ENCODE measurements at regions not wholly inside any gene's neighbourhood (a gene's known extent, or its start where the extent isn't known, plus 50 kb on each side); places are given as distances from the start of the nearest gene placed in this dataset.
"Not testable (repeated sequence)": the region's sequence is repeated elsewhere in the genome, so short reads cannot be mapped to it uniquely, and the experiment has no call there.

DNA sequence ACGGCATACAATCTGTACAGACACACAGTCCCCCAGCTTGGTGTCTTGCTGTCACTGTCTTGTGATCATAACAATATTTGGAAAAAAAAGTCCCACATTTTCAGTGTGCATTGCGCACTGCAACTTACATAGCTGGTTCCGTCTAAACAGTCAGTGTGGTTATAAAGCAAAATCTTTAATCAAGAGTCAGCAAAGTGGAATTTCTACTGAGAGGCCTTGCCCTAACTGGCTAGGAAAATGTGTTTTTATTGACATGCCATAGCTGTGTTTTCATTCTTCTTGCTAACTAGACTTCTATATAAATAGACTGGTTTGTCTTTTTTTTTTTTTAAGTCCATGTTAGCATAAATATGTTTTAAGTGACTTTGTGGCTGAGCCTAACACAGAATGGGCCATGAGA is 174.8 kb downstream of the POLR2M start:
- DNase-seq (ENCODE audit: low spot score): peak; percentile 16

DNA sequence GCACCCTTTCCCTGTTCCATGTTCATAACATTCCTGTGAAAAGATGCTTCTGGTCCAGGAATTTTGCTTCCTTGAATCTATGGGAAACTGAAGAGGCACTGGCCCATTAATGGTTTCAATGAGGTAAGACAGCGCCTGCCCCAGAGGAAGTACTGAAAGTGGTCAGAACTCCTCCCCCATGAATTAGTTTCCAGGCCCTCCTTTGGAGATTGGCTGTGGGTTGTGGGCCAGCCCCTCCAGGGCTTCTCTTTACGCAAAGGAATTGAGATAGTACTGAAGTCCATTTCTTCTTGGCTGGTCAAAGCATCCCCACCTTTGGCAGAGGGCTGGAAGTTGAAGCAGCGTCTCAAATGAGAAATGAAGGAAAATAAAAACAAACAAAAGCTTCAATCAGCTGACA is 175.5 kb downstream of the POLR2M start:
- DNase-seq (ENCODE audit: low spot score): no peak

DNA sequence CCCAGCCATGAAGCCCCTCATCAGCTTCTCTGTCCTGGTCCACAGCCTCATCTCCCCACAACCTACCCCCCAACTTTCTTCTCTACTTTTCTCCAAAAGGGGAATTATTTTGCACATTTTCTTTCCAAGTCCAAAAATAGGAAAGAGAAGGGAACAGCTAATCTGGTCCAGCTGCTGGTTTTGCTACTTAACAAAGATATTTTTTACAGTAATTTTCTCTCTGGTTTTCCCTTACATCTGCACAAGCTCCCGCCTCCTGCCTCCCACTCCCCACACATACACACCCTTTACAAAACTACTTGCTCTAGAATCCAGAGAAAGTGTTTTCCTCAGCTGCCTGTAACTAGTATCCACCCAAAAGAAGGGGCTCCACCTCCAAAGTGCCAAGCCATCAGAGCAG is 177.2 kb downstream of the POLR2M start:
- DNase-seq (ENCODE audit: low spot score): peak; percentile 8

DNA sequence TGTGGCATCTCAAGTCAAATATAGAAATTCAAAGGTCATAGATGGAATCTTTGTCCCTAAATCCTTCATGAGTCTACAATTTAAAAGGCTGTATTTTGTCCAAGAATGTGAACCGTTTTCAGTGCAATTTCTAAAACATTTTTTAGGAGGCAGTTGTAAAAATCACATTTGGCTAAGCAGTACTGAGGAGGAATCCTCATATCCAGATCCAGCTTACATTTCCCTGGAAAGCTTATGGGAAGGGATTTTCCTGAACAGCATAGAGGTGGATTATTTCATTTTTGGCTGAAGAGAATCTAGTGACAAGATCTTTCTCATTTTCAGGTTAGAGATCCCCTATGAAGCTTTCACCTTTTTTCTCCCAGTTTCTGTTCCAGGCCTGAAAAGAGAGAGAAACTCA is 178.4 kb downstream of the POLR2M start:
- DNase-seq (ENCODE audit: low spot score): peak; percentile 11

DNA sequence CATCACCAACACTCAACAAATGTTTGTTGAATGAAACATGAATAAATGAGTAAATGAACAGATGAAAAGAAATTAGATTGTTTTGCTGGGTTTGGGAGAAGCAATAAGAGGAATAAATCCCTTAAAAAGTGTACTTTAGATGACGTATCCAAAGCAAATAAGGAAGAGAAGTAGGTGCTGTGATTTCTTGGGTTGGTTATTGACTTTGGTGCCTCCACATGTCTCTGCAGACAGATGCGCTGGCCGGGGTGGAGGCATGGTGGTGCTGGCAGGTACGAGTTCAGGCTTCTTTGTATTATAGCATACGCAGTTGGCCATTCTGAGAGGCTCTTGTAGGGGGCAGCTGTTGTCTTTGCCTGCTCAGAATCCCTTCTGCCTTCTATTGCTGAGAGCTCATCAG is 178.9 kb downstream of the POLR2M start:
- DNase-seq (ENCODE audit: low spot score): no peak

DNA sequence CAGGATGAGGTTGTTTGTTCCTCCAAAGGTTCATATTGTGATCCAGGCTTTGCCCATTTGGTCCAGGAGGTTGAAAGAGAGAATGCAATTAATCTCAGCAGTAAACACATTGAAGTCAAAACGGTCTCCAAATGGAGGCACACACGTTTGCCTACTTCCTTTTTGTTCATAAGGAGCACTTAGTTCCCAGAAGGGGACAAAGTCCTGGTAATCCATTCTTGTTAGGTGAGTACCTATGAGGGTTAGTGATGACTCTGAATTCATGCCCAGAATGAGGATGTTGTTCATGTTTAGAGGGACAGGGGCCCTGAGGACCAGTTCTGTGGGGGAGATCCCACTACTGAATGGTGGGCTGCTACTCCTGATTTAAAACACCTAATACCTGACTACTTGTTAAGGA is 177.7 kb downstream of the ALDH1A2 start:
- DNase-seq (ENCODE audit: low spot score): no peak

DNA sequence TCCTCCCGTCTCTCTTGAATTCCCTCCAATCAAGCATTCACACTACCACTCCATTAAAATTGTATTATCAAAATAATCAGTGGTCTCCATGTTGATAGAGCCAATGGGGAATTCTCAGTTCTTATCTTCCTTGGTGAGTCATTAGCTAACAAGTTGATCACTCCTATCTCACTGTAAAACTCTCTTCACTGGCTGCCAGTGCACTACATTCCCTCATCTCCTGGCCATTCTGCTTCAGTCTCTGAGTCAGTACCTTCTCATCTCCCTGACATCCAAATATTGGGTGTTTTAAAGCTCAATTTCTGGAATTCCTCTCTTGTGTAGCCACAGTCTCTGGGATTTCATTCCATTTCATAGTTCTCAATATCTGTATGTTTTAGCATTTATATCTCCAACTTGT is 175.2 kb downstream of the ALDH1A2 start:
- no peak for DNase-seq (ENCODE audit: low spot score)

DNA sequence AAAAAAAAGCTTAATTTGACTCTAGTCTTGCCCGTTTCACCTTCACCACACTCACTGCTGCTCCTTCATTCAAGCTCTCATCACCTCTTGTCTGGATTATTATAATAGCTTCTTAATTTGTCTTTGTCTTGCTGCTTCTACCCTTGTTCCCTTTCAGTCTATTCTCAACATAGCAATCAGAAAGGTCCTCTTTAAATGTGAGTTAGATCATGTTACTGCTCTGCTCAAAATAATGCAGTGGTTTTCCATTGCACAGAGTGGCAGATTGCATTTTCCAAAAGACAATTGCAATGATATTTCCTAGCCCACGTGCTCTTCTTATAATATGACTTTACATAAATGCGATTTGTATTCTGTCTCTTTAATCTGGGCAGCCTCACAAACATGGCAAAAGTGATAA is 174.6 kb downstream of the ALDH1A2 start:
- no peak for DNase-seq (ENCODE audit: low spot score)

DNA sequence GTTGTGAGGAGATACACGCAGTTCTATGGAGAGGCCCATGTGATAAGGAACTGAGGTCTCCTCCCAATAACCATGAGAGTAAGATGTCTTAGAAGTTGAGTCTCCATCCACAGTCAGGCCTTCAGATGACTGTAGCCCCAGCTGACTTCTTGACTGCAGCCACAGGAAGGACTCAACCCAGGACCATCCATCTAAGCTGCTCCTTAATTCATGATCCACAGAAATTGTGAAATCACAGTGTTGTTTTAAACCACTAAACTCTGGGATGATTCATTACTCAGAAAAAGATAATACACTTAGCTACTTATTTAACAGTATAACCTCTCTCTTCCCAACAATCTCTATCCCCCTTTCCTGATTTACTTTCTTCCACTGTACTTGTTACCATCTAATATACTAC is 173.3 kb downstream of the ALDH1A2 start:
- DNase-seq (ENCODE audit: low spot score): no peak

DNA sequence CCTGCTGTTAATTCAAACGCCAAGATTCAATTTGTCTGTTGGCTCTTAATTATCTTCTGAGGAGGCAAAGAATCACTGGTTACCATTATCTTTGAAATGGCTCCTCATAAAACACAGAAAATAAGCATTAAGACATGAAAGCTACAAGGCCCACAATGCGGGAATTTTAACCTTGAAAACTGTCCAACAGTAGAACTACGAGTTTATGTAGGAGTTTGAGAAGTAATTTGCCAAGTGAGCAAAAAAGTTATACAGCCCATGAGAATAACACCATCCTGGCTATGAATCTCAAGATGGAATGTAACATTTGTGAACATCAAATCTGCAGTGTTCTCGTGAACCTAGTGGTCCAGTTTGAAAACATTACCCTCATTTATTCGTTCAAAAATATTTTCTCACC is 172.5 kb downstream of the ALDH1A2 start:
- no peak for DNase-seq (ENCODE audit: low spot score)

DNA sequence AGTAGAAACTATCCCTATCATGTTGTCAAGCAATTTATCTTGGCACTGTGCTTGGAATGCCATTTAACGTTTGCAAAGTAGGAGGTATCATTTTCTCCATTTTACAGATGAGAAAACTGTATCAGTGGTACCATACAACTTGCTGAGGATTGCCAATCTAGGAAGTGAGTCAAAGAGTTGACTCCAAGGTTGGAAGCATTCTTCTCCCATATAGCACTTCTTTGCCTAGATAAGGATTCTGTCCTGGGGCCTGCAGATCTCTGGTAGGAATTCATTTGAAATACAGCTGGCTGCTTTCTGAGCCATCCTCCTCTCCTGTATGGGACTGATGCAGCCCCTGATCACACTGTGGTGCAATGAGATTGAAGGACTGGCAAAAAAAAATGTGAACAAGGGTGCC is 170.2 kb downstream of the ALDH1A2 start:
- no peak for DNase-seq (ENCODE audit: low spot score)

DNA sequence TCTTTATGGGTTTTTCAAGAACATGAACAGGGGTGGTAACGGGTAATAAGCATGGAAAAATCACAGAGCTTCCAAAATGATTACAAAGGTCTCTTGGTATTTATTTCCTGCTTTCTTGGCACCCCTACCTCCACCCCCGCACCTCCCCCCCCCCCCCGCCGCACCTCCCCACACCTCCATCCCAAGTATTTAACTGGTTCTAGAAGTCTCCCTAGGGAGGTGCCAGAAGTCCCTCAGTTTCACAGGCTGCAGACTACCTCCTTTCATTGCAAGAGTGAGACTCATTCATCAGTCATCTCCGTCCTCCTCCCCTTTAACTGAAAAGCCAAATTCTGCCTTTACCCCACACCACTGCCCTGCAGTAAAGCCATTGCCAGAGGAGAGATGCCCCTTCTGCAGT is 169.4 kb downstream of the ALDH1A2 start:
- no peak for DNase-seq (ENCODE audit: low spot score)

DNA sequence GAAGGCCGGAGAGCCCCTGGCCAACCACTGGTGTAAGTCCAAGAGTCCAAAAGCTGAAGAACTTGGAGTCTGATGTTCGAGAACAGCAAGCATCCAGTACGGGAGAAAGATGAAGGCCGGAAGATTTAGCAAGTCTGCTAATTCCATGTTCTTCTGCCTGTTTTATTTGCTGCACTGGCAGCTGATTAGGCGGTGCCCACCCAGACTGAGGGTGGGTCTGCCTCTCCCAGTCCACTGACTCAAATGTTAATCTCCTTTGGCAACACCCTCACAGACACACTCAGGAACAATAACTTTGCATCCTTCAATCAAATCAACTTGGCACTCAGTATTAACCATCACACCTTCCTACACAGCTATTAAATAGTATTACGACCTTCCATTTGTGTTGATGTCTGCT is 168.6 kb downstream of the ALDH1A2 start:
- DNase-seq (ENCODE audit: low spot score): not testable (repeated sequence)

DNA sequence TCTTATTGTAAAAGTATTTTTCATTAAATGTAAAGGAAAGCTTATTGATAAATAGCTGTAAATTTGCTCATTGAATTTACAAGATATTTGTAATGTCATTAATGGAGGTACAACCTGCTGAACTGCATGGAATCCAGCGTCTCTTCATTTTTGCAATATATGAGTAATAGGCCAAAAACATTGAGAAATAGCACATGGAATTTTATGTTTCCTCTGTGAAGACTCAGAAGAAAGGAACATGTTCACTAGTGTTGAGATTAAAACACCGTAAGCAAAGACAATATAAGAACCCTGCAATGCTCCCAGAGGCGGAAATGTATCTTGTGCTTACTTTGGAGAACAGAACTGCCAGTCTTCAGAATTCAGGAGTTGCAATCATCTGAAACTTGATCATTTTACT is 167.6 kb downstream of the ALDH1A2 start:
- DNase-seq (ENCODE audit: low spot score): no peak

DNA sequence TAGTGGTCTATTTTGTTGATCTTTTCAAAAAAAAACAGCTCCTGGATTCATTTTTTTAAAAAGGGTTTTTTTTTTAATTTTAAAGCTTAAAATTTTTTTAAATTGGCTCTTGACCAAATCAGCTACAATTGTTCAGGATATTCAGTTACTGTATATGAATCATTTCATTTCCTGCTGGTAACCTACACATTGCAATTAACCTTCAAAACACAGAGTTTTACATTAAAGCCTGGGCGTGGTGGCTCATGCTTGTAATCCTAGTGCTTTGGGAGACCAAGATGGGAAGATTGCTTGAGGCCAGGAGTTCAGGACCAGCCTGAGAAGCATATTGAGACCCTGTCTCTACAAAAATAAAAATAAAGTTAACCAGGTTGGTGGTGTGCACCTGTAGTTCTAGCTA is 163.4 kb downstream of the ALDH1A2 start:
- no peak for DNase-seq (ENCODE audit: low spot score)

All from umbilical cord (tissue), 1 donor.